GM10266 (cell line): ENCODE measurements at regions not wholly inside any gene's neighbourhood (a gene's known extent, or its start where the extent isn't known, plus 50 kb on each side); places are given as distances from the start of the nearest gene placed in this dataset.

Experiments
- DNase-seq: peaks from one replicate; pipeline ENCODE4 v3.0.0; 2012; ENCODE audit errors: extremely low spot score
- CTCF ChIP-seq: IDR thresholded peaks from 2 replicates; pipeline ENCODE4 v1.5.1; 2012; ENCODE audit warnings: mild to moderate bottlenecking, low read depth; ENCODE audit not compliant: control insufficient read depth, insufficient read depth; ENCODE audit errors: missing control alignments

DNA sequence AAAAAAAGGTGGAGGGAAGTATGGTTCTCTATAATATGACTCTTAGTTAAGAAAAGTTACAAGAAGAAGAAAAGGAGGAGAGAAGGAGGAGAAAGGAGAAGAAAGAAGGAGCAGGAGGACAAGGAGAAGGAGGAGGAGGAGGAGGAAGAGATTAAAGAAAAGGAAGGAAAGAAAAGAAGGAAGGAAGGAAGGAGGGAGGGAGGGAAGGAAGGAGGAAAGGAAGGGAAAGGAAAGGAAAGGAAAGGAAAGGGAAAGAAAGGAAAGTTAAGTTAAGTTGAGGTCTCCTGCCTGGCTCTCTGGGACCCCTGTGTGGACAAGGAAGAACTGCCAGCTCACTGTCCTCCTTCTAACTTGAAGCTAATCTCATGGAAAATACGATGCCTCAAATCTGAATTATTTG is 429.5 kb downstream of the TSHZ3 start:
- no peak for TF ChIP-seq CTCF
- no peak for DNase-seq

DNA sequence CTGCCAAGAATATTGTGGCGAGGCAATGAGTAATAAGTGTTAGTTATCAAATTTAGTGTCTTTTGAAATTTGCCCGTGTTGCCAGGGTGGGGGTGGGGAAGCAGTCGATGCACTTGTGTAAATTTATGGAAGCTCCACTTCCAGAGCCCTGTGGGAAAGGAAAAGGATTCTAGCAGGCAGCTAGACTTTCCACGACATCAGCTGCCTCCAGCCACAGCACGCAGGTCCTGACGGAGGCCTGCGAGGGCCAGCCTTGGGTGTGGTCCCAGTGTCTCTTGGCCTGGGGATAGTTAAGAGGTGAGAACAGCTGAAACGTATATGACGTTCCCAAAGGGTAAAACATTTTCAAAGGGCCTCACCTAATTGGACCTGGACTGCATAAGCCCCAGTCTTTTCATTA is 433.0 kb downstream of the TSHZ3 start:
- no peak for DNase-seq
- no peak for TF ChIP-seq CTCF

GRCh38 chr19:30911491-30911890 is 437.7 kb downstream of the TSHZ3 start:
- no peak for TF ChIP-seq CTCF
- no peak for DNase-seq

DNA sequence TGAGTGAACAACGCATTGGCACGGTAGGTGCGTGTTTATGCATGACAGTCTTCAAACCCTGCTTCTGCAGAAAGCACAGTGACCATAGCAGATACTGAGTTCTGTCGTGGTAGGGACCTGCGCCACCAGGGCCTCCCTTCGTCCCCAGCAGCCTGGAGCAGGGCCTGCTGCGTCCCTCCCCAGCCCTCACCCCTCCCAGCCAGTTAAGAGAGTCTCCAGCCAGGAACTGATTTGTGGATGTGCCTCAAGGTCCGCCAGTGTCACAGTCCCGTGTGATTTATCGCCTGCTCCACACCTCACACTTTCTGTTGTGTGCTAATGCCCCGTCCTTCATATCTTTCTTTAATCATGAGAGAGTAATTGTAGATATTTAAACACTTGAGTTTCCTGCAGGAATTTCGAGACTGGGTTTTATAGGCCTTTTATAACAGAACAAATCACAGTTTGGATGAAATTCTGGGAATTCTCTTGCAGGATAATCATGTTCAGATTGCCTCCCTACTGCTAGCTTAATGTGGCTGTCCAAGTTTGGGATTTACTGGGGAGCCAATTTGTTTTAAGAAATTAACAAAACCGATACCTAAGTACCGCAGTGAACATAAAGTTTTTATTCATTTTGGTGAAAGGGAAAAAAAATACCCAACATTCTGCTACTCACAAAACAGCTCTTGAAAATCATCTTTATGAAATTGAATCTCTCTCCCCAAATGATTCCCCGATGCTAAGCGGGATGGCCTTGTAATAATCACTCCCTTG is 438.6 kb downstream of the TSHZ3 start:
- no peak for TF ChIP-seq CTCF
- DNase-seq, result no peak

- TF ChIP-seq CTCF, result no peak
- no peak for DNase-seq
Measured at GRCh38 chr19:30909216-30909615, 440.0 kb downstream of the TSHZ3 start.

GRCh38 chr19:30908262-30908771 is 440.9 kb downstream of the TSHZ3 start:
- no peak for DNase-seq

More at GRCh38 chr19:30908262-30908771, 440.9 kb downstream of the TSHZ3 start:
- TF ChIP-seq CTCF, result no peak
